Kidney epithelial cell (primary cell): ENCODE measurements at regions not wholly inside any gene's neighbourhood (a gene's known extent, or its start where the extent isn't known, plus 50 kb on each side); places are given as distances from the start of the nearest gene placed in this dataset.

Experiments used
- DNase-seq: peaks from one replicate; pipeline ENCODE4 v3.0.0-alpha.2; 2010; ENCODE audit warnings: low read depth
- H3K27me3 ChIP-seq: 2 replicates; pipeline ENCODE4 v1.6.0; 2011; ENCODE audit warnings: low read length; ENCODE audit not compliant: control insufficient read depth, insufficient read depth
- H3K36me3 ChIP-seq: 2 replicates; pipeline ENCODE4 v1.5.1; 2011; ENCODE audit warnings: low read length; ENCODE audit not compliant: control insufficient read depth, insufficient read depth
- H3K4me3 ChIP-seq: 2 replicates; pipeline ENCODE4 v1.5.1; 2011; ENCODE audit warnings: low read depth, mild to moderate bottlenecking, control low read depth, low read length
- TF ChIP-seq, protein P1 (sequence below): IDR thresholded peaks from 2 replicates; pipeline ENCODE4 v1.5.1; 2011; ENCODE audit warnings: mild to moderate bottlenecking, moderate library complexity, low read length, control low read depth, inconsistent platforms; ENCODE audit not compliant: insufficient read depth, poor library complexity, severe bottlenecking

DNA sequence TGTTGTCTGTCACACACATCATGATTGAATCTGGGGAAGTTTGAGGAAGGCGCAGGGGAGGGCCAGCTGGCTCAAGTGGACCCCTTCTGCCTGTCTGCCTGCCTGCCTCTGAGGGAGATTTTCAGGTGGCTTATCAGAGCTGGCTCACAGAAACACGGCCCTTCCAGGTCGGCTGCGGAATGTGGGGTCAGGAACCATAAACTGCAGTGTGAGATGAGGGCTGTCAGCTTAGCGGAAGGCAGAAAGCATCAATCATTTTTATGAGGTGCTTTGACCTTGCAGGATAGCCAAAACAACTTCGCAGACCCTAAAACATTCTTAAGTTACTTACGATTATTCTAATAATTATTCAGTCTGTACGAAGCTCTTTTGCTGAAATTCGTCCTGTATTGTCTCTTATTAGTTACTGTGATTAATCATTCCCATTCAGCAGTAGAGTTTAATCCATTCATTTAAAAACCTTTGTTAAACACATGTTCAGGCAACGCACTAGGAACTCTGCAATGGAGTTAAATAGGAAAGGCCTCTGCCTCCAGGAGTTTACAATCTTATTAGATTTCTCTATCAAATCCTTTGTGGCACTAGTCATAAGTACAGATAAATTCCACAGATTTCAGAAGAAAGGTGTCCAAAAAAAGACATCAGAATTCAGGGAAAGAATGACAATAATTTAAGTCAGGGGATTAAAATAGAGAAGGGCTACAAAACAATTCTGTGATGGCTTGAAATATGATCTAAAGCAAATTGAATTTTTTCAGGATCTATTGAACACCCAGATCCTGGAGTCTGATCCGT lies 371.6 kb downstream of the HRH4 start:
- Histone ChIP-seq H3K4me3 (no peak overlapping the region), H3K36me3 (no peaks in the 10 kb centered on the region), H3K27me3 (no peaks in the 10 kb centered on the region)
- TF ChIP-seq, protein P1, sequence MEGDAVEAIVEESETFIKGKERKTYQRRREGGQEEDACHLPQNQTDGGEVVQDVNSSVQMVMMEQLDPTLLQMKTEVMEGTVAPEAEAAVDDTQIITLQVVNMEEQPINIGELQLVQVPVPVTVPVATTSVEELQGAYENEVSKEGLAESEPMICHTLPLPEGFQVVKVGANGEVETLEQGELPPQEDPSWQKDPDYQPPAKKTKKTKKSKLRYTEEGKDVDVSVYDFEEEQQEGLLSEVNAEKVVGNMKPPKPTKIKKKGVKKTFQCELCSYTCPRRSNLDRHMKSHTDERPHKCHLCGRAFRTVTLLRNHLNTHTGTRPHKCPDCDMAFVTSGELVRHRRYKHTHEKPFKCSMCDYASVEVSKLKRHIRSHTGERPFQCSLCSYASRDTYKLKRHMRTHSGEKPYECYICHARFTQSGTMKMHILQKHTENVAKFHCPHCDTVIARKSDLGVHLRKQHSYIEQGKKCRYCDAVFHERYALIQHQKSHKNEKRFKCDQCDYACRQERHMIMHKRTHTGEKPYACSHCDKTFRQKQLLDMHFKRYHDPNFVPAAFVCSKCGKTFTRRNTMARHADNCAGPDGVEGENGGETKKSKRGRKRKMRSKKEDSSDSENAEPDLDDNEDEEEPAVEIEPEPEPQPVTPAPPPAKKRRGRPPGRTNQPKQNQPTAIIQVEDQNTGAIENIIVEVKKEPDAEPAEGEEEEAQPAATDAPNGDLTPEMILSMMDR, result no peak
- no peak for DNase-seq

GRCh38 chr18:24835751-24836150 lies 375.3 kb downstream of the HRH4 start:
- Histone ChIP-seq H3K27me3 (no peaks in the 10 kb centered on the region), H3K36me3 (no peaks in the 10 kb centered on the region), H3K4me3 (no peak overlapping the region)
- DNase-seq, result no peak
- TF ChIP-seq, protein P1, result no peak

GRCh38 chr18:24837066-24837465 lies 376.6 kb downstream of the HRH4 start:
- peak; percentile 43 for DNase-seq
- Histone ChIP-seq H3K4me3 (no peak overlapping the region), H3K27me3 (no peaks in the 10 kb centered on the region), H3K36me3 (no peaks in the 10 kb centered on the region)
- TF ChIP-seq, protein P1, result no peak

DNA sequence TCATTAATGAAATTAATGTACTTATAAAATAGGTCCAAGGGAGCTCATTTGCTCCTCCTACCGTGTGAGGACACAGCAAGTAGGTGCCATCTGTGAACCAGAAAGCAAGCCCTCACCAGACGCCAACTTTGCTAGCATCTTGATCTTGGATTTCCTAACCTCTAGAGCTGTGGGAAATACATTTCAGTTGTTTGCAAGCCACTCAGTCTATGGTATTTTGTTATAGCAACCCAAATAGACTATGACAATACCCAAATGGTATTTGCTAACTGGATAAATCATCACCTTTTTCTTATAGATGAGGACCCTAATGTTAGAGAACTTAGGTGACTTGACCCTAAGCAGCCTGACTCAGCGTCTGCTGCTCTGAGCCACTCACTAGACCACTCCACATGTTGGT lies 379.6 kb downstream of the HRH4 start:
- H3K27me3 ChIP-seq, result no peaks in the 10 kb centered on the region
- H3K4me3 ChIP-seq, result no peak overlapping the region
- no peak for DNase-seq
- TF ChIP-seq, protein P1, result no peak
- no peaks in the 10 kb centered on the region for H3K36me3 ChIP-seq

- DNase-seq, result no peak
- no peaks in the 10 kb centered on the region for H3K36me3 ChIP-seq
- TF ChIP-seq, protein P1, result no peak
- no peaks in the 10 kb centered on the region for H3K27me3 ChIP-seq
- H3K4me3 ChIP-seq, result no peak overlapping the region
Observed at GRCh38 chr18:24840640-24841039, 380.2 kb downstream of the HRH4 start.

DNA sequence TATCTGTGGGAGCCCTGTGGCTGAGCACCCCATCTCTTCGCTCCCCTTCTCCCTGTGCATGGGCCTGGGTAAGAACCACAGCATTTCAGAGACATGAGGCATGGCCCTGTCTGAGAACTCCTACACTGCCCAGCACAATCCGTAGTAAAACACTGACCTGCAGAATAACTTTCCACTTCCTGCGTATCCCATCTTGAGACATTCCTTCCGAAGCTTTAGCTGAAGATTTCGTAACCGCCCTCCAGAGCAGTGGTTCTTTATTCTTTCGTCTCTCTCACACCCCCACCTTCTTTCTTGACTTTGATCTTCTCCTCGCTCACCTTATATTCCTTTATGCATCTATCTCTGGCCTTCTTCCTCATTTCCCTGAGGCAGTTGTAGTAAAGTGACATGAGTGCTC lies 381.1 kb downstream of the HRH4 start:
- DNase-seq, result no peak
- Histone ChIP-seq H3K36me3 (no peaks in the 10 kb centered on the region), H3K27me3 (no peaks in the 10 kb centered on the region), H3K4me3 (no peak overlapping the region)
- TF ChIP-seq, protein P1, result no peak
